ENCODE measurements at regions not wholly inside any gene's neighbourhood (a gene's known extent, or its start where the extent isn't known, plus 50 kb on each side); places are given as distances from the start of the nearest gene placed in this dataset.

DNA sequence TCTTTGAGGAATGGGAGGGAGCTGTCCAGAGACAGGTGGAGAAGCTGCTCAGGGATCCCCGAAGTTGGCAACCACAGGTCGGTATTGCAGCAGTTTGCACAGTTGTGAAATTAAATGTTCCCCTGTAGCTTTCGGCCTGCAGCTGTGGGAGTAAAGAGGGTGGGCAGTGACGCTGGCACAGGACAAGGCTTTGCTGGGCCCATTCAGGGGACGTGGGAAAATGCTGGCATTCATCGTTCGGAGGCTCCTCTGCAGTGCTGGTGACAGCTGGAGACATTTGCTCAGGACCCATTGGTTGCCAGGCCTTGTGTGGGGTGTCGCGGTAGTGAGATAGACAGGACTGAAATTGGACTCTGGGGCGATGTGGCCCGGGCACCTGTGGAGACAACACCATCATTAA is 173.7 kb downstream of the MYCN start:
- no peak overlapping the region for H3K4me3 Mint-ChIP-seq
- ChIA-PET CTCF (no interaction called here), POLR2A (no interaction called here)
- DNase-seq, result no peak
- no peak overlapping the region for H3K4me3 ChIP-seq (ENCODE audit: low read length)
- H3K9me3 Mint-ChIP-seq, result no peaks in the 10 kb centered on the region
- no peaks in the 10 kb centered on the region for H3K4me1 ChIP-seq (ENCODE audit: insufficient read depth, low read length)
- intact Hi-C loops (cut with DNase I, micrococcal nuclease), result no loop called here
- H3K36me3 ChIP-seq (ENCODE audit: insufficient read depth, low read length), result no peaks in the 10 kb centered on the region
- no peak for ATAC-seq (ENCODE audit: poor library complexity)
- no peak overlapping the region for H3K27ac Mint-ChIP-seq
- TF ChIP-seq, protein P1, sequence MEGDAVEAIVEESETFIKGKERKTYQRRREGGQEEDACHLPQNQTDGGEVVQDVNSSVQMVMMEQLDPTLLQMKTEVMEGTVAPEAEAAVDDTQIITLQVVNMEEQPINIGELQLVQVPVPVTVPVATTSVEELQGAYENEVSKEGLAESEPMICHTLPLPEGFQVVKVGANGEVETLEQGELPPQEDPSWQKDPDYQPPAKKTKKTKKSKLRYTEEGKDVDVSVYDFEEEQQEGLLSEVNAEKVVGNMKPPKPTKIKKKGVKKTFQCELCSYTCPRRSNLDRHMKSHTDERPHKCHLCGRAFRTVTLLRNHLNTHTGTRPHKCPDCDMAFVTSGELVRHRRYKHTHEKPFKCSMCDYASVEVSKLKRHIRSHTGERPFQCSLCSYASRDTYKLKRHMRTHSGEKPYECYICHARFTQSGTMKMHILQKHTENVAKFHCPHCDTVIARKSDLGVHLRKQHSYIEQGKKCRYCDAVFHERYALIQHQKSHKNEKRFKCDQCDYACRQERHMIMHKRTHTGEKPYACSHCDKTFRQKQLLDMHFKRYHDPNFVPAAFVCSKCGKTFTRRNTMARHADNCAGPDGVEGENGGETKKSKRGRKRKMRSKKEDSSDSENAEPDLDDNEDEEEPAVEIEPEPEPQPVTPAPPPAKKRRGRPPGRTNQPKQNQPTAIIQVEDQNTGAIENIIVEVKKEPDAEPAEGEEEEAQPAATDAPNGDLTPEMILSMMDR (IDR thresholded peaks at IDR 0.05), result no peak
- no peaks in the 10 kb centered on the region for H3K4me1 Mint-ChIP-seq (ENCODE audit: low read depth)
- H3K36me3 Mint-ChIP-seq (ENCODE audit: low read depth), result no peaks in the 10 kb centered on the region
- H3K27me3 ChIP-seq (ENCODE audit: control insufficient read depth in 1 of 2, insufficient read depth in 2 of 2, low read length in 2 of 2), result no peaks in the 10 kb centered on the region
- no peak overlapping the region for H3K27ac ChIP-seq (ENCODE audit: low read depth in 1 of 2, low read length in 2 of 2)
- H3K9me3 ChIP-seq (ENCODE audit: control insufficient read depth in 1 of 2, insufficient read depth in 1 of 2, low read length in 2 of 2), result peaks cover 0 to 4% of the 10 kb centered on the region in 2 experiments
- H3K27me3 Mint-ChIP-seq, result no peaks in the 10 kb centered on the region

DNA sequence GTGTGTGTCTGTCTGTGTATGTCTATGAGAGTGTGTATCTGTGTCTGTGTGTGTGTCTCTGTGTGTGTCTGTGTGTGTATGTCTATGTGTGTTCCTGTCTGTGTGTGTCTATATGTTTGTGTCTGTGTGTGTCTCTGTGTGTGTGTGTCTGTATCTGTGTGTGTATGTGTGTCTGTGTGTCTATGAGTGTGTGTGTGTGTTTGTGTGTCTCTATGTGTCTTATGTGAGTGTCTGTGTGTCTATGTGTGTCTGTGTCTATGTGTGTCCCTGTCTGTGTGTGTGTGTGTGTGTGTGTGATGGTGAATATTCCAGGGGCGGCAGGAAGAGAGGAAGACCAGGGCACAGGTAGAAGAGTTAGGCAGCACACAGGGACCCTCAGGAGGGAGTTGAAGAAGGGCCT is 173.2 kb downstream of the MYCN start:
- Histone ChIP-seq H3K27me3 (ENCODE audit: control insufficient read depth in 1 of 2, insufficient read depth in 2 of 2, low read length in 2 of 2) (no peaks in the 10 kb centered on the region), H3K36me3 (ENCODE audit: insufficient read depth, low read length) (no peaks in the 10 kb centered on the region), H3K4me1 (ENCODE audit: insufficient read depth, low read length) (no peaks in the 10 kb centered on the region), H3K27ac (ENCODE audit: low read depth in 1 of 2, low read length in 2 of 2) (no peak overlapping the region), H3K9me3 (ENCODE audit: control insufficient read depth in 1 of 2, insufficient read depth in 1 of 2, low read length in 2 of 2) (peaks cover 0 to 4% of the 10 kb centered on the region in 2 experiments), H3K4me3 (ENCODE audit: low read length) (no peak overlapping the region)
- CTCF ChIA-PET, result no interaction called here
- POLR2A ChIA-PET, result no interaction called here
- no peak for DNase-seq
- intact Hi-C loops (cut with DNase I, micrococcal nuclease), result no loop called here
- Mint-ChIP-seq H3K27me3 (no peaks in the 10 kb centered on the region), H3K27ac (no peak overlapping the region), H3K4me1 (ENCODE audit: low read depth) (no peaks in the 10 kb centered on the region), H3K36me3 (ENCODE audit: low read depth) (no peaks in the 10 kb centered on the region), H3K4me3 (no peak overlapping the region), H3K9me3 (no peaks in the 10 kb centered on the region)
- TF ChIP-seq, protein P1 (IDR thresholded peaks at IDR 0.05), result no peak
- ATAC-seq (ENCODE audit: poor library complexity), result no peak

DNA sequence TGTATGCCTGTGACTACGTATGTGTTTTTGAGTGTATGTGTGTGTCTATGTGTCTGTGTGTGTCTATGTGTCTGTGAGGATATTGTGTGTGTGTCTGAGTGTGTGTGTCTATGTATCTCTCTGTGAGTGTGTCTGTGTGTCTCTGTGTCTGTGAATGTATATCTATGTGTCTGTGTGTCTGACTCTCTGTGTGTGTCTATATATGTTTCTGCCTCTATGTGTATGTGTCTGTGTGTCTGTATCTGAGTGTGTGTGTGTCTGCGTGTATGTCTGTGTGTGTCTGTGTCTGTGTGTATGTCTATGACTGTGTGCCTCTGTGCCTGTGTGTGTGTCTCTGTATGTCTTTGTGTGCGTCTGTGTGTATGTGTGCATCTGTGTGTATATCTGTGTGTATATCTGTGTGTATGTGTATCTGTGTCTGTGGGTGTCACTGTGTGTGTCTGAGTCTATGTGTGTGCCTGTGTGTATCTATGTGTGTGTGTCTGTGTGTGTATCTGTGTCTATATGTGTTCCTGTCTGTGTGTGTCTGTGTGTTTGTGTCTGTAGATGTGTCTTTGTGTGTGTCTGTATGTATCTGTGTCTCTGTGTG is 172.7 kb downstream of the MYCN start:
- H3K27ac Mint-ChIP-seq, result no peak overlapping the region
- Histone ChIP-seq H3K27ac (ENCODE audit: low read depth in 1 of 2, low read length in 2 of 2) (no peak overlapping the region), H3K4me3 (ENCODE audit: low read length) (no peak overlapping the region), H3K4me1 (ENCODE audit: insufficient read depth, low read length) (no peaks in the 10 kb centered on the region), H3K27me3 (ENCODE audit: control insufficient read depth in 1 of 2, insufficient read depth in 2 of 2, low read length in 2 of 2) (no peaks in the 10 kb centered on the region), H3K36me3 (ENCODE audit: insufficient read depth, low read length) (no peaks in the 10 kb centered on the region), H3K9me3 (ENCODE audit: control insufficient read depth in 1 of 2, insufficient read depth in 1 of 2, low read length in 2 of 2) (peaks cover 0 to 4% of the 10 kb centered on the region in 2 experiments)
- no peak for DNase-seq
- H3K9me3 Mint-ChIP-seq, result no peaks in the 10 kb centered on the region
- TF ChIP-seq, protein P1 (IDR thresholded peaks at IDR 0.05), result no peak
- H3K36me3 Mint-ChIP-seq (ENCODE audit: low read depth), result no peaks in the 10 kb centered on the region
- no peaks in the 10 kb centered on the region for H3K4me1 Mint-ChIP-seq (ENCODE audit: low read depth)
- no peak for ATAC-seq (ENCODE audit: poor library complexity)
- ChIA-PET POLR2A (no interaction called here), CTCF (no interaction called here)
- intact Hi-C loops (cut with DNase I, micrococcal nuclease), result no loop called here
- H3K4me3 Mint-ChIP-seq, result no peak overlapping the region
- no peaks in the 10 kb centered on the region for H3K27me3 Mint-ChIP-seq
